ENCODE measurements at regions not wholly inside any gene's neighbourhood (a gene's known extent, or its start where the extent isn't known, plus 50 kb on each side); places are given as distances from the start of the nearest gene placed in this dataset.

DNA sequence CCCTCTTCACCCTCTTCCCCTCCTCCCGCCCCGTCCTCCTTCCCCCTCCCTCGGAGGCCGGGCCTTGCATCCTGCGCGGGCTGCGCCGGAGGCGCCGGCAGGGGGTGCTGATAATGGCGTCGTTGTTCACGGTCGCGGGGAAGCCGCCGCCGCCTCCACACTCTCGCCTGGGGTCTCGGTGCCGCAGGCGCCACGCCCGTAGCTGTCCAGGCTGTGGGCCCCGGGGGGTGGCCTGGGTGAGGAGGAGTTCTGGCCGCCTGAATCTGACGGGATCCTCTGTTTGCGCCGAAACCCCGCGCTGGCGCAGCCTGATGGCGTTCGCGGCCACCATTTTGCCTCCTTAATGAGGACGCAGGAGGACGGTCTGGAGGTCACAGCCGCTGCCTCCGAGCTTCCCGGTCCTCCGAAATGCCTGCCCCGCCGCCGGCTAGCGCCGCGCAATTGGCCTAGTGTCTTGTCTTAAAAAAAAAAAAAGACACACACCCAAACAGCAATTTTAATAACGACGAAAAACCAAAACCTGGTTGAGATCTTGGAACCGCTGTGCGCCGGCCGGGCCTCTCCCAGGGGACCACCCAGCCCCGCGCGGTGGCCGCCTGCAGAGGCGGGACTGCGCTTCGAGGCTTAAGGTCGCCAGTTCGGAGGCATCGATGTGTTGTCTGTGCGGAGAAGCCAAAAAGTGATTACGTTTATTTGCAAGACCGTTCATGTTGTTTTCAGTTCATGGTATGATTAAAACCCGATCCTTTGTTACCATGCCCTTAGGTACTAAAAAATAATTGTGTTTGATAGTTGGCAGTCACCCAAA is 106.6 kb upstream of the HNRNPU start:
- H3K4me3 Mint-ChIP-seq, result peak overlapping the region; percentile 97
- H3K36me3 Mint-ChIP-seq (ENCODE audit: low read depth), result no peaks in the 10 kb centered on the region
- peaks cover 23% of the 10 kb centered on the region for H3K4me1 Mint-ChIP-seq
- DNase-seq, result peak; percentile 82 to 91 (median 90)
- peak; percentile 78 for ATAC-seq
- no peaks in the 10 kb centered on the region for H3K27me3 Mint-ChIP-seq
- H3K9me3 ChIP-seq (ENCODE audit: control insufficient read depth, low read length, poor library complexity, severe bottlenecking), result no peaks in the 10 kb centered on the region
- H3K27ac Mint-ChIP-seq, result peak overlapping the region; percentile 99

DNA sequence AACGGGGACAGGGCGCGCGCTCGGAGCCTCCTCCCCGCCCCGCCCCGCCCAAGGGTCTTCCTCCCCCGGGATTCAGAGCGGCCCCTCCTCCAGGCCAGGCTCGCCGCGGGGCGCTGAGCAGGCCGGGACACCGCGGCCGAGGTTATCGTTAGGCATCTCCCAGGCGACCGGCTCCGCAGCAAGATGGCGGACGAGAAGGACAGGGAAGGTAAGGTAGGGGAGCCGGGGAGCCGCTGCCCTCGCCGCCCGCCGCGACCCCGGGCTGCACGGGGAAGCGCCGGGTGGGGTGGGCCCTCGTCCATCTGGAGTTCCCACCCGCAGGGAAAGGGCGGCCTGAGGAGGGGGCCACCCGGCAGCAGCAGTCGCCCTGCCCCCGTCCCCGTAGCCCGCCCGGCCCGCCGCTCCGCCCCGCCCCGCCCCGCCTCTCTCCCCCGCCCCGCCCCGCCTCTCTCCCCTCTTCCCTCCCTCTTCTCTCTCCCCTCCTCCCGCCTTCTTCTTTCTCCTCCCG is 105.9 kb upstream of the HNRNPU start:
- H3K27ac Mint-ChIP-seq, result peak overlapping the region; percentile 99

DNA sequence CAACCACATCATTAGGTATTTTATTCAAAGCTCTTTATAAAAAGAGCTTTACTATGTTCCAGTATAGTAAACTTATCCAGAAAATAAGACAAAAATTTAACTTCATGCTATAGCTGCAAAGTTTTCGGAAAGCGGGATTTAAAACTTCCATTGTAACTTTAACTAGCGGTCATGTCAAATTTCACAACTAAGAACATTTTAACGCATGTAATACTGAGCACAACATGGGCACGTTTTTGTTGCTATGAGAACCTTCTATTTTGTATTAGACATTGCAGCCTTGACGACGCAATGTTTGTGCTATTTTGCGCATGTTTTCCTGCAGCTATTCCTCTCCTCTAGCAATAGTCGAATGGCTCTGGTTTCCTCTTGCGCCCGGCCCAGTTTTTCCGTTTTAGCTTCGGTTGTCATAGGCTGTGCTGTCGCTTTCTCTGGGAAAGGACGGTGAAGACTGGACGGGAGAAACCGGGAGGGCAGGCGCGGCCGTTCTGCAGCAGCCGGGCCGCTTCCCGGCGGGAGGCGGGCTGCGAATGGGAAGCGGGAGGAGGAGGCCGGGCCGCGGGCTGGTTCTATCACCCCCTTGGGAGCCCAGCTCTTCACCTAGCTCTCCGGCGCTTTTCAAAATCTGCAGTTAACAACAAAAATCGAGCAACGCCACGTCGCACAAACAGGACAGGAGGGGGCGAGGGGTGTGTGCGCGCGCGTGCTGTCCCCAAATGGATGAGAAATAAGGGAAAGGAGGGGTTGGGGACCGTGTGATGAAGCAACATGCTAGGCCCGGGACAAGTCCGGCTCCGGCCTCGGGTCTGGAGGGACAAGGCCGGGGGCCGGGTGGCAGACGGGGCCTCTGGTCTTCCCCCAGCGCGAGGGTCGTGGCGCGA is 105.3 kb upstream of the HNRNPU start:
- Mint-ChIP-seq H3K4me1 (peaks cover 23% of the 10 kb centered on the region), H3K4me3 (peak overlapping the region; percentile 97), H3K27me3 (no peaks in the 10 kb centered on the region), H3K27ac (peak overlapping the region; percentile 99), H3K36me3 (ENCODE audit: low read depth) (no peaks in the 10 kb centered on the region)
- ATAC-seq, result peak; percentile 42
- DNase-seq, result peak; percentile 28 to 68 (median 59)
- H3K9me3 ChIP-seq (ENCODE audit: control insufficient read depth, low read length, poor library complexity, severe bottlenecking), result no peaks in the 10 kb centered on the region

More for the DNA sequence above, 105.9 kb upstream of the HNRNPU start:
- peak; percentile 59 for ATAC-seq
- Mint-ChIP-seq H3K27me3 (no peaks in the 10 kb centered on the region), H3K4me1 (peaks cover 23% of the 10 kb centered on the region), H3K4me3 (peak overlapping the region; percentile 97), H3K36me3 (ENCODE audit: low read depth) (no peaks in the 10 kb centered on the region)
- no peak for DNase-seq
- H3K9me3 ChIP-seq (ENCODE audit: control insufficient read depth, low read length, poor library complexity, severe bottlenecking), result no peaks in the 10 kb centered on the region

DNA sequence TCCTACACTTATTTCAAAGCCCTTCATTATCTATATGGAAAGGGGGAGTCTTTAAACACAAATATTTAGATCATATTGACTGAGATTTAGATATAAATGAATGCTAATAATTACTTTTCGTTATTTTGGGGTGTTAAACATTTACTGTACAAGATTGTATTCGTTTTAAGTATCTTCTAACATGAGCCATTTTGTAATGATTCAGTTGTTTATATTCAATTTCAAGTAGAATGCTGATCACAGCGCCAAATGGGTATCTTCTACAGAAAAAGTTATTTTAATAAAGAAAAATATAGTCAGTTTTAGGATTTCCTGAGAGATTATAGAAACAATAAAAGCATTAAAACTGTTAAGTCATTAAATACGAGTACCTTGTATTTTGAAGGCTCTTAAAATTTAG is 104.5 kb upstream of the HNRNPU start:
- ATAC-seq (no peak), DNase-seq (no peak)
- peaks cover 24% of the 10 kb centered on the region for H3K4me1 Mint-ChIP-seq
- H3K27me3 Mint-ChIP-seq, result no peaks in the 10 kb centered on the region
- no peaks in the 10 kb centered on the region for H3K36me3 Mint-ChIP-seq (ENCODE audit: low read depth)
- no peak overlapping the region for H3K4me3 Mint-ChIP-seq
- peak overlapping the region; percentile 99 for H3K27ac Mint-ChIP-seq
- no peaks in the 10 kb centered on the region for H3K9me3 ChIP-seq (ENCODE audit: control insufficient read depth, low read length, poor library complexity, severe bottlenecking)

DNA sequence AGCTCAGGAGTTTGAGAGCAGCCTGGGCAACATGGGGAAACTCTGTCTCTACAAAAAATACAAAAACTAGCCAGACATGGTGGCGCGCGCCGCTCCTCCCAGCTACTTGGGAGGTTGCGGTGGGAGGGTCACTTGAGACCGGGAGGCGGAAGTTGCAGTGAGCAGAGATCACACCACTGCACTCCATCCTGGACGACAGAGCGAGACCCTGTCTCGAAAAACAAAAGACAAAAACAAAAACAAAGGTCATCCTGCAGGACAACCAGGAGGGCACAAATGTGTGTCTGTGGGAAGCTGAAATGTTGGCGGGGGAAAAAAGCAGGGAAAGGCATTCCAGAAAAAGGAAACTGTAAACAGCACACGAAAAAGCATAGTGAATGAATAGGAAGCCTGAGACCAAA is 104.1 kb upstream of the HNRNPU start:
- Mint-ChIP-seq H3K27ac (peak overlapping the region; percentile 99), H3K36me3 (ENCODE audit: low read depth) (no peaks in the 10 kb centered on the region), H3K4me1 (peaks cover 27% of the 10 kb centered on the region), H3K27me3 (no peaks in the 10 kb centered on the region), H3K4me3 (no peak overlapping the region)
- no peak for DNase-seq
- H3K9me3 ChIP-seq (ENCODE audit: control insufficient read depth, low read length, poor library complexity, severe bottlenecking), result no peaks in the 10 kb centered on the region
- ATAC-seq, result no peak

DNA sequence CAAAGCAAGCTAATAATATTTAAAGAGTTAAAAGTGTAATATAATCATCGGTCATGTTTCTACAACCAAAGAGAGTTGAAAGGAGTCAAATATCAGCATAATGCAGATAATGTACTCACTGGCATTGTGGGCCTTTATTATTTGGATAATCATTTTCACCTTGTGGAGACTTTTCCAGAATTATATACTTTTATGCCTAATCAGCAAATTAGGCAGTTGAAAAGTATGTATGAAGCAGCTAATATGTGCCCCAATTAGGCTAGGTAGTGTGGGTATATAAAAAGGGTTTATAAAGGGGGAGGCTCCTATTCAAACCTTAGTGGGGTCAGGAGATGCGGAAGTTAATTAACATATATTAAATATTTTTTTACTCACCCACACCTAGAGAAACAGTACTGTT is 102.8 kb upstream of the HNRNPU start:
- no peaks in the 10 kb centered on the region for H3K36me3 Mint-ChIP-seq (ENCODE audit: low read depth)
- H3K4me1 Mint-ChIP-seq, result peaks cover 24% of the 10 kb centered on the region
- ATAC-seq, result no peak
- no peaks in the 10 kb centered on the region for H3K9me3 ChIP-seq (ENCODE audit: control insufficient read depth, low read length, poor library complexity, severe bottlenecking)
- no peak overlapping the region for H3K27ac Mint-ChIP-seq
- no peaks in the 10 kb centered on the region for H3K27me3 Mint-ChIP-seq
- H3K4me3 Mint-ChIP-seq, result no peak overlapping the region
- DNase-seq, result no peak

DNA sequence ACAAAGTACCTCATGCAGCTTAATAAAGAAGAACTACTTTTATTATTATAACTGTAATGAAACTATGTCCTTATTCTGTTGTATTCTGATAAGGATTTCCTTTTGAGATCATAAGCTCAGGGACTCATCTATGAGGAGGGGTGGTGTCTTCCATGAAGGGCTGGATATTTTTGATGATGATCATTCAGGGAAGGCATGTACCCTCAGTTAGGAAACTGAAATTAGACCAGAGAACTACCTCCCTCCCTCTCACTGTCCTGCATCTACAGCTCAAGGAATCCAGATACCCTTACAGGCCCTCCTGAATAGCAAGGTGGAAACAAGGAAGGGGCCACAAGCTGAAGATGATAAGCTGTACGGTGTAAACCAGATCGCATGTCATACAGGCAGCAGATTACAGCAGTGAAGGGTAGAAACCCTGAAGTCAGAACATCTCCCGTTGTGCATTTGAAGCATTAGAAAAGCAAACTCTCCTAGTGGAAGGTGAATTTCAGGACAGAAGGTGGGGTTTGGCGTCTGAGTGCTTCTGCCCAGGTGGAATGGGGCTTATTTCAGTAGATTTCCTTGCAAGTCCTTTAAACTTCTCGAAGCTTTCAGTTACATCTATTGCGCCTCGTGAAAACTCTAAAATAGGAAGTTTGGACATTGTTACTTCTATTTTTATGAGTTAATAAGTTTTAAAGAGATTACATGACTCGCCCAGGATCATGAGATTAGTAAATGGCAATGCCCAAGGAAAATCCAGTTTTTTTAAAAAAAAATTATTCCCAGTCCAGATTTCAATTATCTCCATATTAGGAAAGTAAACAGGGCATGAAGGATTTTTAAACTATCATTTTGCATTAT is 101.1 kb upstream of the HNRNPU start:
- no peak for ATAC-seq
- Mint-ChIP-seq H3K36me3 (ENCODE audit: low read depth) (no peaks in the 10 kb centered on the region), H3K4me3 (no peak overlapping the region), H3K27ac (peak overlapping the region; percentile 81), H3K4me1 (peaks cover 15% of the 10 kb centered on the region), H3K27me3 (no peaks in the 10 kb centered on the region)
- DNase-seq, result no peak
- no peaks in the 10 kb centered on the region for H3K9me3 ChIP-seq (ENCODE audit: control insufficient read depth, low read length, poor library complexity, severe bottlenecking)

DNA sequence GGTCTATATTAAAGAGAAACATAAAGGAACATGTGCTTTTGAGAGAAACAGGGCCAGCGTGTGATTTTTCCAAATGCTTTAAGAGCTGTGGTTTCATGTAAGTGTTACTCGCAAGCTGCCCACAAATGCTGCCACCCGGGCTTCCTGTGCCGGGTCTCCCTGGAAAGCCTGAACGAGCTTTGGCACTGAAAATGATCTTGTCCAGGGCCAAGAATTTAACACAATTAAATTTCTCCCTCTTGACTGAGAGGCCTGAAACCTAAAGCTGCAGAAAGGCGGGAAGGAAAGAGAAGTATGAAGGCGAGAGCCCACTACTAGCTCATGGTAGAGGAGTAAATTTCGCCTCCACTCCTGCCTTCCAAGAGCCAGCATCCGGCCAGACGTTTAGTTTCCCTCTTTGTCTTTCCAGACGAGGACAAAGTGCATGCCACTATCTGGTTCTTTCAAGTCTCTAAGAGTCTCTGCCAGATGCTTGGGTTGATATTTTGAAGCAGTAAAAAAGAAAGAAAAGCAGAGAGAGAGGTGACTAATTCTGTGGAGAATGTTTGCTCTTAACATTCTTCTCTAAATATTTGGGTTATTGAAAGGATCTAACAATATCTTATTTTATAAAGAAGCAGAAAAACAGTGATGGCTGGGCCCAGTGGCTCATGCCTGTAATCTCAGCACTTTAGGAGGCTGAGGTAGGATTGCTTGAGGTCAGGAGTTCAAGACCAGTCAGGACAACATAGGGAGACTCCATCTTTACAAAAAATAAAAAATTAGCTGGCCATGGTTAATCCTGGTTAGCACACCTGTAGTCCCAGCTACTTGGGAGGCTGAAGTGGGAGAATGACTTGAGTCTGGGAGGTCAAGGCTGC is 100.0 kb upstream of the HNRNPU start:
- no peaks in the 10 kb centered on the region for H3K27me3 Mint-ChIP-seq
- H3K27ac Mint-ChIP-seq, result peak overlapping the region; percentile 81
- peaks cover 8% of the 10 kb centered on the region for H3K4me1 Mint-ChIP-seq
- H3K36me3 Mint-ChIP-seq (ENCODE audit: low read depth), result no peaks in the 10 kb centered on the region
- DNase-seq (no peak), ATAC-seq (no peak)
- no peaks in the 10 kb centered on the region for H3K9me3 ChIP-seq (ENCODE audit: control insufficient read depth, low read length, poor library complexity, severe bottlenecking)
- H3K4me3 Mint-ChIP-seq, result no peak overlapping the region

DNA sequence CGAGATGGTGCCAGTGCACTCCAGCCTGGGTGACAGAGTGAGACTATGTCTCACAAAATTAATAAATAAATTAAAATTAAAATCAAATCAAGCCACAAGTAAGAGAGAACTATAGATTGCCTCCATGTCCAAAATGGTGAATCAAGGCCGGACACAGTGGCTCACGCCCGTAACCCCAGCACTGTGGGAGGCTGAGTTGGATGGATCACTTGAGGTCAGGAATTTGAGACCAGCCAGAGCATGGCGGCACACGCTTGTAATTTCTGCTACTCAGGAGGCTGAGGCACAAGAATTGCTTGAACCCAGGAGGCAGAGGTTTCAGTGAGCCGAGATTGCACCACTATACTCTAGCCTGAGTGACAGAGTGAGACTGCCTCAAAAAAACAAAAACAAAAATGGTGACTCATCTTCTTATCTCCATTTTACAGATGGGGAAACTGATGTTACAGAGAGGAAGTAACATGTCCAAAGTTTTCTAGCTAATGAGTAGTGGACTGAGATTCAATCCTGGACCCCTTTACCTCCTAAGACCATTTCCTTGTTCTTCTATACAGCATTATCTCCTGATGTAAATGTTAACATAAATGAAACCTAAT is 99.0 kb upstream of the HNRNPU start:
- DNase-seq (no peak), ATAC-seq (no peak)
- Mint-ChIP-seq H3K36me3 (ENCODE audit: low read depth) (no peaks in the 10 kb centered on the region), H3K27me3 (no peaks in the 10 kb centered on the region), H3K4me3 (no peak overlapping the region), H3K27ac (peak overlapping the region; percentile 81), H3K4me1 (peaks cover 6% of the 10 kb centered on the region)
- no peaks in the 10 kb centered on the region for H3K9me3 ChIP-seq (ENCODE audit: control insufficient read depth, low read length, poor library complexity, severe bottlenecking)

DNA sequence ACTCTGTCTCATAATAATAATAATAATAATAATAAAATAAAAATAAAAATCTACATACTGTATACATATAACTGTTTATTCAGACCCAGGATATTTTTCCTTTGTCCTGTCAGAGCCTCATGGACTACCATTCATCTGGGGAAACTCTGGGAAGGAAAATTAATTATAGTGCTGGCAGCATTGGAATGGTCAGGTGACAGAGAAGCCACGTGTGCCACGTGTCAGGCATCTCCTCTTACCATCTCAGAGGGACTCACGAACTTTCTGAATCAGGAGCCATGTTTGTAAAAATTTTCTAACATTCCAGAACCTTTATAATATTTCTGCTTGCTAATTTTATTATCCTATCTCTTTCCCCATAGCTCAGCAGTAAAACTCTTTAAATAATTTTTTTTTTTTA is 97.8 kb upstream of the HNRNPU start:
- ATAC-seq, result no peak
- no peak overlapping the region for H3K4me3 Mint-ChIP-seq
- no peaks in the 10 kb centered on the region for H3K27me3 Mint-ChIP-seq
- no peak for DNase-seq
- peaks cover 5% of the 10 kb centered on the region for H3K4me1 Mint-ChIP-seq
- H3K27ac Mint-ChIP-seq, result no peak overlapping the region
- no peaks in the 10 kb centered on the region for H3K36me3 Mint-ChIP-seq (ENCODE audit: low read depth)
- no peaks in the 10 kb centered on the region for H3K9me3 ChIP-seq (ENCODE audit: control insufficient read depth, low read length, poor library complexity, severe bottlenecking)

DNA sequence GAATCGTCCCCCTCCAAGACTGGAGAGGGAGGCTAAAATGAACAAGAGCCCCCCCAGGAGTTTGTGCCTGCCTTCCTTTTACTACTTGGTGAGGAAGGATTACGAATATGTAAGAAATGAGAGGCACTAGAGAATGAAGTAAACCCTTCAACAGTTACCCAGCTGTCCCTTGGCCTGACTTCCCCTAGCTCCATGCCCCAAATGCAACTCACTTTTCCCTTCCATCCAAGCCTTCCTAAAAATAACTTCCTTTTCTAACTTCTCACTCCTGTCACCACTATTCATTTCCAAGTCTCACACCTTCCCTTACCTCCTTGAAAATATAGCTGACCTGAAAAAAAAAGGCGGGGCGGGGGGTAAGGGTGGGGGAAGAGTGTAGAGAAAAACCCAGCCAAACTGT is 96.6 kb upstream of the HNRNPU start:
- Mint-ChIP-seq H3K36me3 (ENCODE audit: low read depth) (no peaks in the 10 kb centered on the region), H3K27me3 (no peaks in the 10 kb centered on the region), H3K27ac (no peak overlapping the region), H3K4me1 (peaks cover 5% of the 10 kb centered on the region), H3K4me3 (no peak overlapping the region)
- no peak for DNase-seq
- no peak for ATAC-seq
- no peaks in the 10 kb centered on the region for H3K9me3 ChIP-seq (ENCODE audit: control insufficient read depth, low read length, poor library complexity, severe bottlenecking)

DNA sequence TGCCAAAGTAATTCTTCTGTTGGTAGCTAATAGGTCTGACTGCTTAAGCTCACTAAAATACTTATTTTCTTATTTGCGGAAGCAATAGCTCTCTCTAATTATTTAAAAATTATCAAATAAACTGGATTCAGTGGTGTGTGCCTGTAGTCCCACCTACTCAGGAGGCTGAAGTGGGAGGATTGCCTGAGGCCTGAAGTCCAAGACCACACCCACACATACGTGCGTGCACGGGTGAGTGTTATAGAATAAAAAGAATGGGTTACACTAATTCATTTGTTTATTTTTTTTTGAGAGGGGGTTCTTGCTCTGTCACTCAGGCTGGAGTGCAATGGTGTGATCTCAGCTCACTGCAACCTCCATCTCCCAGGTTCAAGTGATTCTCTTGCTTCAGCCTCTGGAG is 94.2 kb upstream of the HNRNPU start:
- H3K4me1 Mint-ChIP-seq, result peaks cover 2% of the 10 kb centered on the region
- no peak overlapping the region for H3K27ac Mint-ChIP-seq
- no peaks in the 10 kb centered on the region for H3K36me3 Mint-ChIP-seq (ENCODE audit: low read depth)
- no peaks in the 10 kb centered on the region for H3K9me3 ChIP-seq (ENCODE audit: control insufficient read depth, low read length, poor library complexity, severe bottlenecking)
- H3K27me3 Mint-ChIP-seq, result peaks cover 7% of the 10 kb centered on the region
- DNase-seq (no peak), ATAC-seq (no peak)
- H3K4me3 Mint-ChIP-seq, result no peak overlapping the region
